ENCODE measurements at regions not wholly inside any gene's neighbourhood (a gene's known extent, or its start where the extent isn't known, plus 50 kb on each side); places are given as distances from the start of the nearest gene placed in this dataset.
"Not testable (repeated sequence)": the region's sequence is repeated elsewhere in the genome, so short reads cannot be mapped to it uniquely, and the experiment has no call there.

DNA sequence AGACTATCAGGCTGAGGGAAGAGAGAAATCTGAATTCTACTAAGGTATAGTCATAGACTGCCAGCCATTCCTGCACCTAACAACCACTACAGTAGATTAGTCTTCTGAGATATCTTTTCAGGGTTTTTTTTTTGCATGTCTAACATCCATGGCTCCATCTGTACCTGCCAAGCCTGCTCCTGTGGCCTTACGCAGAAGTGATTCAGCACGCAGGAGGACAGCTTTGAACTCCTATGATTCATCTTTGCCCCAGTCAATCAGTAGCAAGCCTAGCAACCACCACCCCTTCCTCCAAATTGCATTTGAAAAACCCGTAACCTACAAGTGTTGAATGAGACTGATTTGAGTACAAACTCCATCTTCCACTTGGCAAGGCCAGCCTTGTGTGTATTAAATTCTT is 520.7 kb upstream of the HS3ST1 start:
- intact Hi-C loops (cut with DNase I): no loop called here
- Histone ChIP-seq H3K36me3 (no peaks in the 10 kb centered on the region), H3K4me3 (no peak overlapping the region), H3K27me3 (no peaks in the 10 kb centered on the region), H3K9me3 (no peaks in the 10 kb centered on the region), H3K27ac (no peak overlapping the region), H3K4me1 (no peaks in the 10 kb centered on the region)
- TF ChIP-seq CTCF (IDR thresholded peaks at IDR 0.05): no peak
- ATAC-seq (no peak), DNase-seq (no peak), FAIRE-seq (no peak)
- 74 to 95% methylated on average over 3 of the region's 3 CpGs for WGBS, 2 donors

- WGBS, 2 donors: 23 to 38% methylated on average over 1 of the region's 1 CpG
- H3K27me3 ChIP-seq; FAIRE-seq; H3K36me3 ChIP-seq; intact Hi-C loops (cut with DNase I); H3K4me1 ChIP-seq; H3K4me3 ChIP-seq; H3K27ac ChIP-seq; ATAC-seq; H3K9me3 ChIP-seq; DNase-seq: not testable (repeated sequence)
These were observed 518.9 kb upstream of the HS3ST1 start for GRCh38 chr4:11947629-11948028.

- no peaks in the 10 kb centered on the region for H3K9me3 ChIP-seq
- no peak overlapping the region for H3K27ac ChIP-seq
- H3K27me3 ChIP-seq: no peaks in the 10 kb centered on the region
- FAIRE-seq (no peak), ATAC-seq (no peak), DNase-seq (no peak)
- no peak overlapping the region for H3K4me3 ChIP-seq
- no peaks in the 10 kb centered on the region for H3K36me3 ChIP-seq
- intact Hi-C loops (cut with DNase I): no loop called here
- no peaks in the 10 kb centered on the region for H3K4me1 ChIP-seq
- no peak for TF ChIP-seq CTCF (IDR thresholded peaks at IDR 0.05)
These were observed 509.2 kb upstream of the HS3ST1 start for GRCh38 chr4:11937941-11938340.

- 58 to 79% methylated on average over 2 of the region's 2 CpGs for WGBS, 2 donors
- no peak for TF ChIP-seq CTCF (IDR thresholded peaks at IDR 0.05)
- H3K27ac ChIP-seq: no peak overlapping the region
- no peaks in the 10 kb centered on the region for H3K36me3 ChIP-seq
- H3K4me1 ChIP-seq: no peaks in the 10 kb centered on the region
- intact Hi-C loops (cut with DNase I): no loop called here
- no peaks in the 10 kb centered on the region for H3K27me3 ChIP-seq
- ATAC-seq (no peak), DNase-seq (no peak), FAIRE-seq (no peak)
- H3K9me3 ChIP-seq: no peaks in the 10 kb centered on the region
- no peak overlapping the region for H3K4me3 ChIP-seq
These were observed 502.6 kb upstream of the HS3ST1 start for GRCh38 chr4:11931266-11931820.

DNA sequence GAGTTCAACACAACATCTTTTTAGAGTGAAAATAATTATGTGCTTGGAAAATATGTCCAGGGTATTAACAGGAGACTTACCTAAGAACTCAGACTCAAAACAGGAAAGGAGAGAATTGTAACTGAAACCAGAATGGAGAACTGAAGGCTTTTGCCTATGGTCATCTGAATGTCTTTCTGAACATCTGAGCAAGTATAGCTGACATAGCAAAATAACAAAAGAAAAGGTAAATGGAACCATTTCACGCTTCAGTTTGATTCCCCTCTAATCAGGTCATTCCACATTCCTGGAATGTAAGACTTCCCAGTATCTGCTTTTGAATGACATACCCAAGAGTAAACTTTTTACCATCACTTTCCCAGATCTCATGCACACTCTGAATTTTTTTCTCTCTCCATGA is 500.4 kb upstream of the HS3ST1 start:
- Histone ChIP-seq H3K4me3 (no peak overlapping the region), H3K27ac (no peak overlapping the region), H3K27me3 (no peaks in the 10 kb centered on the region), H3K4me1 (no peaks in the 10 kb centered on the region), H3K36me3 (no peaks in the 10 kb centered on the region), H3K9me3 (no peaks in the 10 kb centered on the region)
- intact Hi-C loops (cut with DNase I): no loop called here
- ATAC-seq (no peak), DNase-seq (no peak), FAIRE-seq (no peak)
- 31 to 38% methylated on average over 1 of the region's 1 CpG for WGBS, 2 donors
- TF ChIP-seq CTCF (IDR thresholded peaks at IDR 0.05): no peak

DNA sequence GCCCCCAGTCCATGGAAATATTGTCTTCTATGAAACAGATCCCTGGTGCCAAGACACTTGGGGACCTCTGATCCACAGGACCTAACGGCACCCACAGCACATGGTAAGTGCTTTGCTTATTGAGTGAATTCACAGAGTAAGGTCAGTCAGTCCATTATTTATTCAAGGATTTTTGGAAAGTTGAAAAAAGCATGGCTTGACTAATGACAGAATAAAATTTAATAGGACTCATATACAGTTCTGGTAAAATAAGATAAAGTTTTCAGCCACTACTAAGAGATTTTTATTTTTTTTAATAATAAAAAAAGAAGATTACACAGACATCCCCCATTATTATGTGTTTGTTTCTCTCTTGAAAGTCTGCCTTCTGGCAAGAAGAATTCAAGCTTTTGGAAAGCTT is 490.6 kb upstream of the HS3ST1 start:
- Histone ChIP-seq H3K27ac (no peak overlapping the region), H3K27me3 (no peaks in the 10 kb centered on the region), H3K4me3 (no peak overlapping the region), H3K36me3 (no peaks in the 10 kb centered on the region), H3K4me1 (no peaks in the 10 kb centered on the region), H3K9me3 (no peaks in the 10 kb centered on the region)
- intact Hi-C loops (cut with DNase I): no loop called here
- WGBS, 2 donors: 64 to 66% methylated on average over 1 of the region's 1 CpG
- ATAC-seq: no peak
- DNase-seq: no peak
- no peak for FAIRE-seq
- no peak for TF ChIP-seq CTCF (IDR thresholded peaks at IDR 0.05)

Measured in pancreas (tissue), 10 donors.